Urinary bladder (tissue), 3 donors: ENCODE measurements at regions not wholly inside any gene's neighbourhood (a gene's known extent, or its start where the extent isn't known, plus 50 kb on each side); places are given as distances from the start of the nearest gene placed in this dataset.

ENCODE experiments used
- DNase-seq: peaks from one replicate; pipeline ENCODE4 v3.0.0-alpha.2; 2015; ENCODE audit errors: extremely low spot score
- H3K27ac ChIP-seq: one replicate; pipeline ENCODE4 v1.5.1; 2013; ENCODE audit warnings: low read depth, mild to moderate bottlenecking, moderate library complexity
- H3K36me3 ChIP-seq: one replicate; pipeline ENCODE4 v1.6.1; 2013; ENCODE audit warnings: mild to moderate bottlenecking, moderate library complexity; ENCODE audit not compliant: insufficient read depth
- H3K4me1 ChIP-seq: one replicate; pipeline ENCODE4 v1.6.1; 2013; ENCODE audit warnings: mild to moderate bottlenecking, moderate library complexity; ENCODE audit not compliant: insufficient read depth
- H3K4me3 ChIP-seq: one replicate; pipeline ENCODE4 v1.5.1; 2013; ENCODE audit warnings: low read depth, low read length
- WGBS: extraction: QIAGEN DNeasy Blood & Tissue Kit; methylation state at CpG from one replicate; pipeline ENCODE4 v1.1.7; 2013; 5-methylcytosine and 5-hydroxymethylcytosine counted together
- donor health status: healthy with polysubstance abuse.
- donor health status: healthy.

DNA sequence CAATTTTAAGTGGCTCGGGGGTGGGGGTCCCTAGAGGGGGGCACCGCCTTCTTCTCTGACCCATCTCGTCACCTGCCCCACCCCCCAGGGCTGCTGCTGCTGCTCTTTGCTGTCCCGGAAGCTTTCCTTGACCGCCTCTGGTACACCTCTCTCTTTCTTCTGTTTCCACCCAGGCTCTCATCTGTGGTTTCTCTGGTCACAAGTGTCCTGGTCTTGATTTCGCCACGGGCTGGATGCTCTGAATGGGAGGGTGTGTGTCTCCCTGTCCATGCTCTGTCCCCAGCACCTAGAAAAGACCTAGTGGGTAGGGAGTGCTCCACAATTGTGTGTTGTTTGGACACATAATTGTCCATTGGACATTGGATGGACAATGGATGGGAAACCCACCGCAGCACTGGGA, 134.7 kb upstream of the CIBAR2 start:
- Histone ChIP-seq H3K27ac (no peak overlapping the region), H3K4me3 (no peak overlapping the region), H3K36me3 (no peaks in the 10 kb centered on the region), H3K4me1 (no peaks in the 10 kb centered on the region)
- 89% methylated on average over 8 of the region's 8 CpGs for WGBS
- no peak for DNase-seq

- no peak overlapping the region for H3K4me3 ChIP-seq
- H3K4me1 ChIP-seq: no peaks in the 10 kb centered on the region
- no peak overlapping the region for H3K27ac ChIP-seq
- DNase-seq: no peak
- WGBS: 83% methylated on average over 5 of the region's 5 CpGs
- no peaks in the 10 kb centered on the region for H3K36me3 ChIP-seq
Measured at GRCh38 chr16:85248342-85248741, 136.1 kb upstream of the CIBAR2 start.

GRCh38 chr16:85248857-85249256, 136.6 kb upstream of the CIBAR2 start:
- whole genome bisulfite sequencing: 98% methylated on average over 7 of the region's 7 CpGs

GRCh38 chr16:85249418-85250146, 137.3 kb upstream of the CIBAR2 start:
- DNase-seq: no peak
- H3K4me3 ChIP-seq: no peak overlapping the region
- H3K36me3 ChIP-seq: no peaks in the 10 kb centered on the region
- H3K27ac ChIP-seq: no peak overlapping the region
- 88% methylated on average over 31 of the region's 31 CpGs for WGBS
- H3K4me1 ChIP-seq: no peaks in the 10 kb centered on the region

More at GRCh38 chr16:85248857-85249256, 136.6 kb upstream of the CIBAR2 start:
- Histone ChIP-seq H3K4me3 (no peak overlapping the region), H3K27ac (no peak overlapping the region), H3K36me3 (no peaks in the 10 kb centered on the region), H3K4me1 (no peaks in the 10 kb centered on the region)
- no peak for DNase-seq

DNA sequence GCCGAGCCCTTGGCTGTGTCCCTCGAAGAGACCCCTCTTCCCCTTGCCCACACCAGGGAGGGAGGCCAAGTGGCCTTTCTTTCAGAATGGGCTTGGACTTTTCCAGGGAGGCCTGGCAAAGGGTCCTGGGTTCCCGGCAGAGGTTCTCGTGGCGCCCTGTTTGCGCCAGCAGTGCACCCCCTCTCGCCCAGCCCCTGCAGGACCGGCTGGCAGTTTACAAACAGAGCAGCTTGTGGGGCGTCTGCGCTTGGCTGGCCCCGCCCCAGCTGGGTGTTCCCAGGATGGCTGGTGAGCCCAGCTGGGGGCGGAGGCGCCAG, 137.8 kb upstream of the CIBAR2 start:
- 78% methylated on average over 13 of the region's 13 CpGs for WGBS
- Histone ChIP-seq H3K36me3 (no peaks in the 10 kb centered on the region), H3K4me3 (no peak overlapping the region), H3K4me1 (no peaks in the 10 kb centered on the region), H3K27ac (no peak overlapping the region)
- no peak for DNase-seq

GRCh38 chr16:85250609-85251223, 138.4 kb upstream of the CIBAR2 start:
- 90% methylated on average over 14 of the region's 14 CpGs for WGBS
- no peaks in the 10 kb centered on the region for H3K4me1 ChIP-seq
- no peak for DNase-seq
- H3K4me3 ChIP-seq: no peak overlapping the region
- H3K36me3 ChIP-seq: no peaks in the 10 kb centered on the region
- H3K27ac ChIP-seq: no peak overlapping the region

- Histone ChIP-seq H3K27ac (no peak overlapping the region), H3K4me1 (no peaks in the 10 kb centered on the region), H3K36me3 (no peaks in the 10 kb centered on the region), H3K4me3 (no peak overlapping the region)
- WGBS: 93% methylated on average over 21 of the region's 21 CpGs
- DNase-seq: no peak
Measured at GRCh38 chr16:85251225-85251760, 139.0 kb upstream of the CIBAR2 start.

DNA sequence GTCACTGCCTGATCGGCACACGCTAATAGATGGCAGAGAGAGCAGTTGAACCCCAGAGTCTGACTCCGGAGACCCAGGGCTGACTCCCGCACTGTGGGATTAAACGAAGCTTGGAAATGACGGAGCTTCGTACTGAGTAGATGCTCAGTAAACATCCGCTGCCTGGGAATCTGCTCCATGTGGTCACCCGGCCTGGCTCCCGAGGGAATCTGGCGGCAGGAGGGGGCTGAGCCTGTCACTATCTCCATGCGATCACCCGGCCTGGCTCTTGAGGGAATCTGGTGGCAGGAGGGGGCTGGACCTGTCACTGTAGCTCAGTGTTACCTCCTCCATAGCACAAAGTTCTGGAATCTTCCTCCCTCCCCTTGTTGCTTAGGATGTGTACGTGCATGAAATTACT, 139.7 kb upstream of the CIBAR2 start:
- no peak overlapping the region for H3K4me3 ChIP-seq
- H3K4me1 ChIP-seq: no peaks in the 10 kb centered on the region
- H3K36me3 ChIP-seq: no peaks in the 10 kb centered on the region
- no peak overlapping the region for H3K27ac ChIP-seq
- 82% methylated on average over 14 of the region's 14 CpGs for whole genome bisulfite sequencing
- no peak for DNase-seq

- DNase-seq: no peak
- Histone ChIP-seq H3K36me3 (no peaks in the 10 kb centered on the region), H3K4me1 (no peaks in the 10 kb centered on the region), H3K27ac (no peak overlapping the region), H3K4me3 (no peak overlapping the region)
- 75% methylated on average over 9 of the region's 9 CpGs for WGBS
Measured at GRCh38 chr16:85252461-85252860, 140.2 kb upstream of the CIBAR2 start.

DNA sequence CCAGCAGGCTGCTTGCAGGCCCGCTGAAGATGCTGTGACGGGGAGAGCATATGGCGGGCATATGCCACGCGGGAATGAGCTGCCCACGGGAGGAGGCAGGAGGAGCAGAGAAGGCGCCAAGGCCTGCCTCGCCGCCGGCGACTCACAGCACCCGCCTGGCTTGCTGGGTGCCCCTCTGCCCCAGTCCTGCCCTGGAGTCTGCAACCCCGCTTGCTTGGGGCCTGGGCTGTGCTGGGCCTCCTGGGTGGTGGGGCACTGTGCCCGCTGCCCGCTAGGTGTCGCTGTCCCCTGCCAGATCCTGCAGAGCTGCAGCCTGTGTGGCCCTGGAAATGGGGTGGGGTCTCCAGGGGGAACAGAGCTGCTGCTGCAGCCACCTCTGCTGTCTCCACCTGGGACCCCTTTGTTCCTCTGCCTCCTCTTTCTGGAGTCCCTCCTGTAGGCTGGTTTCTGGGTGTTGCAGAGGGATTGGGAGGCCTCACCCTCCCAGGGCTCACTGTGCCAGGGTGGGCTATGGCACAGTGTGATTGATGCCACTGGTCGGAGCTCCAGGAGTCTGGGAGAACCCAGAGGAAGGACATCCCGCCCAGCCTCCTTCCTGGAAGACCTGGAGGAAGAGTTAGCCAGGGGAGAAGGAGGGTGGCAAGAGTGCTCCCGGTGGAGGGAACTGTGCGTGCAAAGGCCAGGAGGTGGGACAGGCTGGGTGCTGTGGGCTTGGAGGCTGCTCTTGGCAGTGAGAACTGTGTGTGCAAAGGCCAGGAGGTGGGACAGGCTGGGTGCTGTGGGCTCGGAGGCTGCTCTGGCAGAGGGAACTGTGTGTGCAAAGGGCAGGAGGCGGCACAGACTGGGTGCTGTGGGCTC, 141.0 kb upstream of the CIBAR2 start:
- no peak for DNase-seq
- 64% methylated on average over 20 of the region's 22 CpGs for WGBS
- H3K4me3 ChIP-seq: no peak overlapping the region
- H3K27ac ChIP-seq: no peak overlapping the region
- H3K4me1 ChIP-seq: no peaks in the 10 kb centered on the region
- H3K36me3 ChIP-seq: no peaks in the 10 kb centered on the region

GRCh38 chr16:85254051-85254450, 141.8 kb upstream of the CIBAR2 start:
- Histone ChIP-seq H3K36me3 (no peaks in the 10 kb centered on the region), H3K4me1 (no peaks in the 10 kb centered on the region), H3K4me3 (no peak overlapping the region), H3K27ac (no peak overlapping the region)
- DNase-seq: no peak
- WGBS: 95% methylated on average over 9 of the region's 9 CpGs

DNA sequence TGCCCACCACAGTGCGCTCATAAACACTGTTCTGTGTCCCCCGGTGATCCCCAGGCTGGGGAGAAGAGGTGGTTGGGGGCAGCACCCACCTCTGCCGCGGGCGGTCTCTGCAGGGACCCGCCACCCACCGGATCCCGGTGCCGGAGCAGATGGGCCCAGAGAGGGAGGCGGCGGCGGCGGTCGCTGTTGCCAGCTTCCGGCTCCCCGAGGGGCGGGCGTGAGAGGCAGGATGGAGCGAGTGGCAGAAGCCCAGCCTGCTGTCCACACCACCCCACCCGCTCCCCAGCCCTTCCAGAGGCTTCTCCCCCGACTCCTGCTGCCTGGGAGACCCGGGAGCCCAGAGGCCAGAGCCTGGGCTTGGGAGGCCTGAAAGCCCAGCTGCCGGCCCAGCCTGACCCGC, 142.6 kb upstream of the CIBAR2 start:
- WGBS: 95% methylated on average over 24 of the region's 24 CpGs
- Histone ChIP-seq H3K36me3 (no peaks in the 10 kb centered on the region), H3K27ac (no peak overlapping the region), H3K4me3 (no peak overlapping the region), H3K4me1 (no peaks in the 10 kb centered on the region)
- DNase-seq: no peak

GRCh38 chr16:85255777-85256176, 143.5 kb upstream of the CIBAR2 start:
- 97% methylated on average over 10 of the region's 10 CpGs for WGBS
- Histone ChIP-seq H3K4me1 (no peaks in the 10 kb centered on the region), H3K27ac (no peak overlapping the region), H3K4me3 (no peak overlapping the region), H3K36me3 (no peaks in the 10 kb centered on the region)
- DNase-seq: no peak
